B cell (primary cell): ENCODE measurements at regions not wholly inside any gene's neighbourhood (a gene's known extent, or its start where the extent isn't known, plus 50 kb on each side); places are given as distances from the start of the nearest gene placed in this dataset.

ENCODE experiments used
- CTCF ChIP-seq: fragments of 200-600 bp; IDR thresholded peaks from one replicate; pipeline ENCODE4 v1.8.0; 2022; ENCODE audit warnings: antibody characterized with exemption, mild to moderate bottlenecking
- EZH2 ChIP-seq: IDR thresholded peaks from 2 replicates; pipeline ENCODE4 v1.6.1; 2012; ENCODE audit warnings: borderline replicate concordance, low read depth, mild to moderate bottlenecking, moderate library complexity, low read length; ENCODE audit not compliant: insufficient read depth, poor library complexity, severe bottlenecking

- TF ChIP-seq CTCF (no peak), EZH2 (no peak)
Observed at GRCh38 chr15:91549581-91549980, 303.9 kb upstream of the SLCO3A1 start.
